Posterior vena cava (tissue), 2 donors: ENCODE measurements at regions not wholly inside any gene's neighbourhood (a gene's known extent, or its start where the extent isn't known, plus 50 kb on each side); places are given as distances from the start of the nearest gene placed in this dataset.
"Not testable (repeated sequence)": the region's sequence is repeated elsewhere in the genome, so short reads cannot be mapped to it uniquely, and the experiment has no call there.

Experiments used
- DNase-seq: peaks from one replicate; pipeline ENCODE4 v3.0.0-alpha.2; 2020; ENCODE audit warnings: low spot score
- intact Hi-C, 2 donors: fragments of 100-400 bp; cut with DNase I; formaldehyde crosslinking; loops; one replicate each; pipeline versions ENCODE4 v1.14.1 to v1.14.2; 2022 to 2023
- donor health status: DM: yes; HTN: yes; CAD: no.
- donor health status: DM: yes; HTN: yes; CAD: no.

- no peak for DNase-seq
- intact Hi-C loops: no loop called here
These were observed 57.3 kb upstream of the NOVA1 start for GRCh38 chr14:26655128-26655527.

GRCh38 chr14:26663506-26663905, 65.7 kb upstream of the NOVA1 start:
- intact Hi-C loops: no loop called here
- DNase-seq: no peak

GRCh38 chr14:26678732-26679420, 81.0 kb upstream of the NOVA1 start:
- intact Hi-C loops, DNase-seq: not testable (repeated sequence)

GRCh38 chr14:26685401-26685800, 87.6 kb upstream of the NOVA1 start:
- intact Hi-C loops: no loop called here
- no peak for DNase-seq

- DNase-seq: no peak
- intact Hi-C loops: no loop called here
These were observed 89.5 kb upstream of the NOVA1 start for GRCh38 chr14:26687301-26687837.

- no peak for DNase-seq
- intact Hi-C loops: loop anchor here in 1 of 2 donors (5.0 kb wide), 1 partner anchor 418 kb away; no protein-coding TSS in a partner anchor
These were observed 96.7 kb upstream of the NOVA1 start for GRCh38 chr14:26694521-26694920.

GRCh38 chr14:26702721-26703230, 104.9 kb upstream of the NOVA1 start:
- DNase-seq: no peak
- intact Hi-C loops: no loop called here

GRCh38 chr14:26703686-26704366, 106.0 kb upstream of the NOVA1 start:
- intact Hi-C loops: no loop called here

GRCh38 chr14:26707234-26707633, 109.4 kb upstream of the NOVA1 start:
- intact Hi-C loops: no loop called here
- DNase-seq: no peak

More at GRCh38 chr14:26703686-26704366, 106.0 kb upstream of the NOVA1 start:
- no peak for DNase-seq

GRCh38 chr14:26709019-26709418, 111.2 kb upstream of the NOVA1 start:
- intact Hi-C loops: no loop called here
- DNase-seq: no peak

GRCh38 chr14:26719514-26719913, 121.7 kb upstream of the NOVA1 start:
- intact Hi-C loops: no loop called here
- DNase-seq: no peak

- intact Hi-C loops: no loop called here
- no peak for DNase-seq
These were observed 124.4 kb upstream of the NOVA1 start for GRCh38 chr14:26722258-26722657.

GRCh38 chr14:26729851-26730250, 132.0 kb upstream of the NOVA1 start:
- no peak for DNase-seq
- intact Hi-C loops: no loop called here

- intact Hi-C loops: no loop called here
- no peak for DNase-seq
These were observed 133.2 kb upstream of the NOVA1 start for GRCh38 chr14:26730929-26731618.

- no peak for DNase-seq
- intact Hi-C loops: no loop called here
These were observed 138.0 kb upstream of the NOVA1 start for GRCh38 chr14:26735811-26736210.

GRCh38 chr14:26738571-26738970, 140.7 kb upstream of the NOVA1 start:
- intact Hi-C loops: no loop called here
- no peak for DNase-seq

GRCh38 chr14:26741711-26742212, 143.9 kb upstream of the NOVA1 start:
- no peak for DNase-seq
- intact Hi-C loops: no loop called here

- intact Hi-C loops: no loop called here
- no peak for DNase-seq
These were observed 145.5 kb upstream of the NOVA1 start for GRCh38 chr14:26743284-26743683.

GRCh38 chr14:26744903-26745302, 147.1 kb upstream of the NOVA1 start:
- no peak for DNase-seq

GRCh38 chr14:26761532-26761931, 163.7 kb upstream of the NOVA1 start:
- no peak for DNase-seq
- intact Hi-C loops: no loop called here

More at GRCh38 chr14:26744903-26745302, 147.1 kb upstream of the NOVA1 start:
- intact Hi-C loops: no loop called here
